Small intestine (tissue), 7 donors: ENCODE measurements at regions not wholly inside any gene's neighbourhood (a gene's known extent, or its start where the extent isn't known, plus 50 kb on each side); places are given as distances from the start of the nearest gene placed in this dataset.
A peak's percentile ranks its signal among the peaks of the same experiment; 100 is the strongest.

Experiments used
- DNase-seq, 2 donors: peaks; one replicate each; pipeline versions ENCODE4 v3.0.0 to v3.0.0-alpha.2; 2013
- FAIRE-seq: peaks from 2 replicates; lab custom pipeline; 2012; peaks lifted over from hg19 to GRCh38; lab: Jason Lieb, UNC
- H3K27ac ChIP-seq, 3 donors: one replicate each; pipeline ENCODE4 v1.5.1; 2013; ENCODE audit warnings: low read length in 2 of 3, mild to moderate bottlenecking in 2 of 3, control low read depth in 1 of 3, inconsistent platforms in 1 of 3, low read depth in 1 of 3, moderate library complexity in 1 of 3
- H3K27me3 ChIP-seq, 3 donors: one replicate each; pipeline ENCODE4 v1.6.1; 2013; ENCODE audit warnings: low read length in 3 of 3, inconsistent platforms in 1 of 3; ENCODE audit not compliant: control insufficient read depth in 3 of 3, insufficient read depth in 3 of 3
- H3K36me3 ChIP-seq, 3 donors: one replicate each; pipeline ENCODE4 v1.6.1; 2013; ENCODE audit warnings: low read length in 3 of 3, inconsistent platforms in 1 of 3, low read depth in 1 of 3, mild to moderate bottlenecking in 1 of 3, moderate library complexity in 1 of 3; ENCODE audit not compliant: control insufficient read depth in 3 of 3, insufficient read depth in 2 of 3
- H3K4me1 ChIP-seq, 3 donors: one replicate each; pipeline ENCODE4 v1.6.1; 2013; ENCODE audit warnings: low read length in 2 of 3, inconsistent platforms in 1 of 3, low read depth in 1 of 3, mild to moderate bottlenecking in 1 of 3, moderate library complexity in 1 of 3; ENCODE audit not compliant: control insufficient read depth in 3 of 3, insufficient read depth in 2 of 3
- H3K4me3 ChIP-seq, 3 donors: one replicate each; pipeline ENCODE4 v1.5.1; 2013; ENCODE audit warnings: low read length in 3 of 3, control low read depth in 1 of 3, inconsistent platforms in 1 of 3, low read depth in 1 of 3, mild to moderate bottlenecking in 1 of 3, moderate library complexity in 1 of 3
- H3K9me3 ChIP-seq, 2 donors: one replicate each; pipeline ENCODE4 v1.6.1; 2013; ENCODE audit warnings: low read depth in 1 of 2, low read length in 1 of 2; ENCODE audit not compliant: control insufficient read depth in 2 of 2, insufficient read depth in 1 of 2
- WGBS, 3 donors: extraction: QIAGEN DNeasy Blood & Tissue Kit; methylation state at CpG; one replicate each; pipeline ENCODE4 v1.1.7; 2013; 5-methylcytosine and 5-hydroxymethylcytosine counted together
- donor health status: healthy with polysubstance abuse.
- donor health status: control.
- donor health status: control.
- donor health status: Bipolar disorder and iron deficiency.
- donor health status: healthy.

- no peaks in the 10 kb centered on the region for H3K27me3 ChIP-seq
Observed at GRCh38 chr9:108786322-108786721, 69.5 kb downstream of the ACTL7B start.

GRCh38 chr9:108784998-108785397, 70.8 kb downstream of the ACTL7B start:
- DNase-seq, result no peak
- Histone ChIP-seq H3K36me3 (no peaks in the 10 kb centered on the region), H3K4me1 (peaks cover 0 to 8% (median 3%) of the 10 kb centered on the region in 3 donors), H3K4me3 (no peak overlapping the region), H3K27ac (no peak overlapping the region), H3K27me3 (no peaks in the 10 kb centered on the region), H3K9me3 (no peaks in the 10 kb centered on the region)
- 32 to 76% (median 57%) methylated on average over 3 of the region's 3 CpGs for WGBS, 3 donors
- FAIRE-seq, result no peak

More at GRCh38 chr9:108786322-108786721, 69.5 kb downstream of the ACTL7B start:
- no peak overlapping the region for H3K27ac ChIP-seq
- H3K4me1 ChIP-seq, result peaks cover 0 to 3% (median 1%) of the 10 kb centered on the region in 3 donors
- no peak for DNase-seq
- FAIRE-seq, result no peak
- H3K9me3 ChIP-seq, result peaks cover 0 to 2% of the 10 kb centered on the region in 2 donors
- no peaks in the 10 kb centered on the region for H3K36me3 ChIP-seq
- no peak overlapping the region for H3K4me3 ChIP-seq
- WGBS, 3 donors, result 55 to 72% (median 57%) methylated on average over 4 of the region's 4 CpGs

GRCh38 chr9:108783731-108784495, 71.9 kb downstream of the ACTL7B start:
- Histone ChIP-seq H3K9me3 (no peaks in the 10 kb centered on the region), H3K4me3 (no peak overlapping the region), H3K27me3 (no peaks in the 10 kb centered on the region), H3K27ac (no peak overlapping the region), H3K36me3 (no peaks in the 10 kb centered on the region), H3K4me1 (peaks cover 0 to 8% (median 3%) of the 10 kb centered on the region in 3 donors)
- no peak for DNase-seq
- 58 to 66% (median 65%) methylated on average over 14 of the region's 14 CpGs for WGBS, 3 donors
- no peak for FAIRE-seq

GRCh38 chr9:108783326-108783725, 72.5 kb downstream of the ACTL7B start:
- Histone ChIP-seq H3K36me3 (no peaks in the 10 kb centered on the region), H3K27ac (no peak overlapping the region), H3K4me3 (no peak overlapping the region), H3K4me1 (peaks cover 0 to 8% (median 3%) of the 10 kb centered on the region in 3 donors), H3K27me3 (no peaks in the 10 kb centered on the region), H3K9me3 (no peaks in the 10 kb centered on the region)
- 60 to 87% (median 69%) methylated on average over 6 of the region's 6 CpGs for WGBS, 3 donors
- FAIRE-seq (no peak), DNase-seq (no peak)

- Histone ChIP-seq H3K36me3 (no peaks in the 10 kb centered on the region), H3K4me3 (peak overlapping the region in 1 of 3 donors; percentile 19), H3K9me3 (no peaks in the 10 kb centered on the region), H3K27ac (no peak overlapping the region), H3K4me1 (peaks cover 0 to 8% (median 3%) of the 10 kb centered on the region in 3 donors), H3K27me3 (no peaks in the 10 kb centered on the region)
- WGBS, 3 donors, result 8 to 29% (median 11%) methylated on average over 11 of the region's 11 CpGs
- DNase-seq, result peak; percentile 27 to 45
- no peak for FAIRE-seq
Observed at GRCh38 chr9:108780942-108781734, 74.6 kb downstream of the ACTL7B start.

GRCh38 chr9:108779551-108780325, 76.0 kb downstream of the ACTL7B start:
- Histone ChIP-seq H3K9me3 (no peaks in the 10 kb centered on the region), H3K36me3 (no peaks in the 10 kb centered on the region), H3K4me3 (no peak overlapping the region), H3K27me3 (no peaks in the 10 kb centered on the region), H3K27ac (no peak overlapping the region), H3K4me1 (peaks cover 0 to 8% (median 3%) of the 10 kb centered on the region in 3 donors)
- WGBS, 3 donors, result 79 to 84% (median 79%) methylated on average over 10 of the region's 10 CpGs
- no peak for FAIRE-seq
- DNase-seq, result no peak

GRCh38 chr9:108776920-108777639, 78.7 kb downstream of the ACTL7B start:
- no peak for FAIRE-seq
- Histone ChIP-seq H3K36me3 (no peaks in the 10 kb centered on the region), H3K27ac (no peak overlapping the region), H3K4me3 (no peak overlapping the region), H3K4me1 (peaks cover 0 to 8% (median 3%) of the 10 kb centered on the region in 3 donors), H3K27me3 (no peaks in the 10 kb centered on the region), H3K9me3 (no peaks in the 10 kb centered on the region)
- DNase-seq, result no peak
- 53 to 64% (median 59%) methylated on average over 4 of the region's 4 CpGs for WGBS, 3 donors
